H1 (cell line): ENCODE measurements at regions not wholly inside any gene's neighbourhood (a gene's known extent, or its start where the extent isn't known, plus 50 kb on each side); places are given as distances from the start of the nearest gene placed in this dataset.

Experiments used
- CTCF ChIA-PET: fragments of 300-600 bp; sonication (Branson Sonifier 250); formaldehyde crosslinking; loops from one replicate; lab custom pipeline; 2021; ENCODE audit not compliant: partially characterized antibody; lab: Charles Lee
- POLR2A ChIA-PET: fragments of 300-600 bp; sonication (Branson Sonifier 250); formaldehyde crosslinking; loops from one replicate; lab custom pipeline; 2021; ENCODE audit warnings: inconsistent platforms; ENCODE audit not compliant: partially characterized antibody; lab: Charles Lee
- DNase-seq, 2 experiments: peaks; one replicate each; pipeline versions ENCODE4 v3.0.0 to v3.0.0-alpha.2; 2010 to 2022; ENCODE audit warnings: low spot score in 2 of 2, low read depth in 1 of 2, mixed read lengths in 1 of 2
- FAIRE-seq: peaks from 2 replicates; lab custom pipeline; 2011; peaks lifted over from hg19 to GRCh38; lab: Jason Lieb, UNC
- H2AFZ ChIP-seq: 2 replicates; pipeline ENCODE4 v1.8.1; 2012; ENCODE audit warnings: low read length, inconsistent platforms
- H2AK5ac ChIP-seq: 2 replicates; pipeline ENCODE4 v1.6.1; 2013; ENCODE audit warnings: low read depth, low read length
- H2BK120ac ChIP-seq: replicated peaks from 2 replicates; pipeline ENCODE3; 2013; ENCODE audit warnings: low read depth, low read length, inconsistent platforms
- H2BK12ac ChIP-seq: 2 replicates; pipeline ENCODE4 v1.6.1; 2013; ENCODE audit warnings: low read depth, low read length
- H2BK15ac ChIP-seq: 2 replicates; pipeline ENCODE4 v1.6.1; 2013; ENCODE audit warnings: low read length
- H2BK20ac ChIP-seq: 2 replicates; pipeline ENCODE4 v1.6.1; 2013; ENCODE audit warnings: low read length
- H2BK5ac ChIP-seq: 2 replicates; pipeline ENCODE4 v1.6.1; 2013; ENCODE audit warnings: low read depth, low read length
- H3K14ac ChIP-seq: 2 replicates; pipeline ENCODE4 v1.6.1; 2013; ENCODE audit warnings: inconsistent platforms; ENCODE audit not compliant: insufficient read length
- H3K18ac ChIP-seq: 2 replicates; pipeline ENCODE4 v1.6.1; 2013; ENCODE audit warnings: low read length; ENCODE audit errors: extremely low read depth
- H3K23ac ChIP-seq: 2 replicates; pipeline ENCODE4 v1.6.1; 2013; ENCODE audit warnings: inconsistent platforms; ENCODE audit not compliant: insufficient read length
- H3K23me2 ChIP-seq: 2 replicates; pipeline ENCODE4 v1.6.1; 2013; ENCODE audit warnings: low read depth, low read length
- H3K27ac ChIP-seq: 2 replicates; pipeline ENCODE4 v1.6.1; 2011; ENCODE audit warnings: low read depth, low read length, inconsistent platforms
- H3K27me3 ChIP-seq, 4 experiments: replicated peaks in 1 of 4; 1 replicate in 1 of 4; 2 replicates in 3 of 4; pipeline versions ENCODE4 v1.6.1 to v1.8.1; 2011 to 2013; ENCODE audit warnings: low read length in 3 of 4, mild to moderate bottlenecking in 3 of 4, inconsistent platforms in 2 of 4, mixed read lengths in 2 of 4, moderate library complexity in 1 of 4; ENCODE audit not compliant: control insufficient read depth in 3 of 4, insufficient read depth in 3 of 4; ENCODE audit errors: extremely low read depth in 1 of 4
- H3K36me3 ChIP-seq, 4 experiments: 2 replicates each; pipeline versions ENCODE4 v1.6.1 to v1.8.1; 2011 to 2013; ENCODE audit warnings: mild to moderate bottlenecking in 4 of 4, low read length in 3 of 4, moderate library complexity in 2 of 4, control low read depth in 1 of 4, inconsistent platforms in 1 of 4; ENCODE audit not compliant: insufficient read depth in 4 of 4, control insufficient read depth in 2 of 4
- H3K4ac ChIP-seq: replicated peaks from 2 replicates; pipeline ENCODE3; 2013; ENCODE audit warnings: low read length, low read depth, mixed read lengths, inconsistent platforms; ENCODE audit not compliant: insufficient read length
- H3K4me1 ChIP-seq, 4 experiments: replicated peaks in 1 of 4; 1 replicate in 1 of 4; 2 replicates in 3 of 4; pipeline versions ENCODE4 v1.6.1 to v1.8.1; 2011 to 2013; ENCODE audit warnings: low read length in 3 of 4, inconsistent platforms in 2 of 4, mixed read lengths in 1 of 4; ENCODE audit not compliant: insufficient read depth in 4 of 4, control insufficient read depth in 3 of 4
- H3K4me2 ChIP-seq, 2 experiments: 2 replicates each; pipeline versions ENCODE4 v1.6.1 to v1.8.1; 2011 to 2013; ENCODE audit warnings: low read depth in 2 of 2, low read length in 2 of 2, control low read depth in 1 of 2, inconsistent platforms in 1 of 2, mild to moderate bottlenecking in 1 of 2; ENCODE audit not compliant: insufficient read depth in 1 of 2
- H3K4me3 ChIP-seq, 4 experiments: fragments of 200-600, 300-600 bp in 1 of 4; sonication (generic), shearing (Covaris generic), sonication (Bioruptor Twin) in 1 of 4; 2 replicates each; pipeline versions ENCODE4 v1.5.1 to v1.8.1; 2011 to 2016; ENCODE audit warnings: low read length in 4 of 4, low read depth in 3 of 4, control low read depth in 2 of 4, inconsistent platforms in 2 of 4, mild to moderate bottlenecking in 2 of 4, mixed read lengths in 1 of 4, moderate library complexity in 1 of 4; ENCODE audit not compliant: insufficient read depth in 2 of 4; ENCODE audit errors: extremely low read depth in 1 of 4
- H3K56ac ChIP-seq: replicated peaks from 2 replicates; pipeline ENCODE3; 2013; ENCODE audit warnings: low read depth, mild to moderate bottlenecking, mixed read lengths, low read length, inconsistent platforms; ENCODE audit not compliant: insufficient read length
- H3K79me1 ChIP-seq: 2 replicates; pipeline ENCODE4 v1.6.1; 2013; ENCODE audit warnings: low read depth, low read length, control low read depth
- H3K79me2 ChIP-seq, 2 experiments: 2 replicates each; pipeline versions ENCODE4 v1.6.1 to v1.8.1; 2012 to 2013; ENCODE audit warnings: low read length in 2 of 2, mild to moderate bottlenecking in 2 of 2, inconsistent platforms in 1 of 2; ENCODE audit not compliant: insufficient read depth in 2 of 2, control insufficient read depth in 1 of 2
- H3K9ac ChIP-seq, 4 experiments: replicated peaks in 1 of 4; 1 replicate in 1 of 4; 2 replicates in 3 of 4; pipeline versions ENCODE4 v1.6.1 to v1.8.1; 2011 to 2013; ENCODE audit warnings: low read depth in 3 of 4, low read length in 3 of 4, control low read depth in 2 of 4, mild to moderate bottlenecking in 2 of 4, moderate library complexity in 2 of 4, inconsistent platforms in 1 of 4; ENCODE audit errors: extremely low read depth in 1 of 4
- H3K9me3 ChIP-seq, 2 experiments: 2 replicates each; pipeline versions ENCODE4 v1.6.1 to v1.8.1; 2012 to 2013; ENCODE audit warnings: mild to moderate bottlenecking in 2 of 2, moderate library complexity in 2 of 2, control low read depth in 1 of 2, inconsistent platforms in 1 of 2, low read depth in 1 of 2, low read length in 1 of 2, mixed read lengths in 1 of 2; ENCODE audit not compliant: insufficient read depth in 2 of 2
- H4K20me1 ChIP-seq, 2 experiments: replicated peaks in 1 of 2; 2 replicates each; pipeline versions ENCODE3 to v1.8.1; 2011 to 2013; ENCODE audit warnings: inconsistent platforms in 2 of 2, low read length in 2 of 2, mild to moderate bottlenecking in 1 of 2; ENCODE audit not compliant: insufficient read depth in 2 of 2, control insufficient read depth in 1 of 2
- H4K5ac ChIP-seq: 2 replicates; pipeline ENCODE4 v1.6.1; 2013; ENCODE audit warnings: low read length, low read depth, mixed read lengths, inconsistent platforms; ENCODE audit not compliant: insufficient read length
- H4K8ac ChIP-seq: 2 replicates; pipeline ENCODE4 v1.8.0; 2013; ENCODE audit warnings: mild to moderate bottlenecking, moderate library complexity, low read length, inconsistent platforms; ENCODE audit not compliant: insufficient read depth; ENCODE audit errors: extremely low read depth
- H4K91ac ChIP-seq: replicated peaks from 2 replicates; pipeline ENCODE3; 2013; ENCODE audit warnings: low read length, mixed read lengths, inconsistent platforms; ENCODE audit not compliant: insufficient read length
- BACH1 ChIP-seq: IDR thresholded peaks from 2 replicates; pipeline ENCODE4 v1.6.1; 2012; ENCODE audit warnings: low read length, improper control_type of control experiment
- CHD2 ChIP-seq: IDR thresholded peaks from 2 replicates; pipeline ENCODE4 v1.6.1; 2012; ENCODE audit warnings: low read length, improper control_type of control experiment
- FOSL1 ChIP-seq: IDR thresholded peaks from 2 replicates; pipeline ENCODE4 v1.6.1; 2011; ENCODE audit warnings: mild to moderate bottlenecking, low read depth, low read length, moderate library complexity; ENCODE audit not compliant: insufficient read depth
- POLR2AphosphoS5 ChIP-seq: IDR thresholded peaks from 2 replicates; pipeline ENCODE4 v1.6.1; 2011; ENCODE audit warnings: low read depth, low read length
- RFX5 ChIP-seq: IDR thresholded peaks from 2 replicates; pipeline ENCODE4 v1.6.1; 2011; ENCODE audit warnings: low read depth, low read length, improper control_type of control experiment, borderline replicate concordance
- WGBS, 2 experiments: shearing (Covaris generic) in 1 of 2; methylation state at CpG; one replicate each; pipeline versions ENCODE4 v1.1.6 to v1.1.7; 2013 to 2015; ENCODE audit warnings: low lambda C conversion rate in 2 of 2, mixed read lengths in 2 of 2, inconsistent platforms in 1 of 2, low coverage in 1 of 2, missing lambda C conversion rate in 1 of 2; ENCODE audit not compliant: insufficient replicate concordance in 2 of 2, insufficient coverage in 1 of 2, insufficient read length in 1 of 2; ENCODE audit errors: extremely low coverage in 1 of 2, missing lambda C conversion rate in 1 of 2; 5-methylcytosine and 5-hydroxymethylcytosine counted together

- Histone ChIP-seq H3K27me3 (no peaks in the 10 kb centered on the region), H3K4me1 (no peaks in the 10 kb centered on the region), H2BK5ac (no peak overlapping the region), H3K79me2 (no peaks in the 10 kb centered on the region), H3K23me2 (no peaks in the 10 kb centered on the region), H2BK15ac (no peak overlapping the region), H3K14ac (no peak overlapping the region), H4K5ac (no peak overlapping the region), H4K8ac (no peak overlapping the region), H3K27ac (no peak overlapping the region), H3K4ac (no peak overlapping the region), H3K4me3 (no peak overlapping the region), H3K36me3 (no peaks in the 10 kb centered on the region), H3K23ac (no peak overlapping the region), H4K91ac (no peak overlapping the region), H3K79me1 (no peaks in the 10 kb centered on the region), H2BK120ac (no peak overlapping the region), H3K18ac (no peak overlapping the region), H3K56ac (no peak overlapping the region), H3K9ac (no peak overlapping the region), H4K20me1 (no peaks in the 10 kb centered on the region), H2AK5ac (no peak overlapping the region), H3K9me3 (no peaks in the 10 kb centered on the region), H2AFZ (no peak overlapping the region), H2BK12ac (no peak overlapping the region), H2BK20ac (no peak overlapping the region), H3K4me2 (no peak overlapping the region)
- POLR2A ChIA-PET: no interaction called here
- 84% methylated on average over 4 of the region's 4 CpGs; no CpG with 5 or more reads in 1 of the 2 experiments for WGBS, 2 experiments
- DNase-seq (no peak), FAIRE-seq (no peak)
- TF ChIP-seq FOSL1: no peak
- TF ChIP-seq CHD2: no peak
- no peak for TF ChIP-seq RFX5
- no peak for TF ChIP-seq BACH1
- TF ChIP-seq POLR2AphosphoS5: no peak
- CTCF ChIA-PET: interaction anchor here (0.9 kb wide), 1 partner anchor 28 kb away, joined by 3 read pairs; no protein-coding TSS in a partner anchor
Observed at GRCh38 chr10:128345353-128345752, 219.1 kb upstream of the MKI67 start.
